ENCODE measurements at regions not wholly inside any gene's neighbourhood (a gene's known extent, or its start where the extent isn't known, plus 50 kb on each side); places are given as distances from the start of the nearest gene placed in this dataset.
"Not testable (repeated sequence)": the region's sequence is repeated elsewhere in the genome, so short reads cannot be mapped to it uniquely, and the experiment has no call there.

GRCh38 chr15:69660114-69660513 is 207.5 kb downstream of the RPLP1 start:
- peak; percentile 41 for DNase-seq

- DNase-seq = peak; percentile 41
These were observed 208.2 kb downstream of the RPLP1 start for GRCh38 chr15:69660658-69661405.

GRCh38 chr15:69661446-69661845 is 208.8 kb downstream of the RPLP1 start:
- no peak for DNase-seq

- DNase-seq = peak; percentile 46
These were observed 209.4 kb downstream of the RPLP1 start for GRCh38 chr15:69661871-69662644.

DNA sequence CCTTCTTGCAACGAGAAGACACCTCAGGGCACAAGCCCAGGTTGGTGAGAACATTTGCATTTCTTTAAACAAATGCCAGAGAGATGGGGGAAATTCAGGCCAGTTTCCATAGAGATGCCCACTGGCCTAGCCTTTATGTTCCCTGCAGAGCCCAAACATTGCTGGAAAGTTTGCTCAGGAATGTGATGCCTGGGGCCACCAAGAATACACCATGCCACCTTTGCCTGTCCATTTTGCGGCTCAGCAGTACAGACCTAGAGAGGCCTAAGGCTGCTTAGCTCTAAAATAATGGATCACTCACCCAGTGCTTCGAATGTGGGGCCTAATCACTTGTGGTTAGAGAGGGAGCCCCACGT is 210.0 kb downstream of the RPLP1 start:
- peak; percentile 41 for DNase-seq

DNA sequence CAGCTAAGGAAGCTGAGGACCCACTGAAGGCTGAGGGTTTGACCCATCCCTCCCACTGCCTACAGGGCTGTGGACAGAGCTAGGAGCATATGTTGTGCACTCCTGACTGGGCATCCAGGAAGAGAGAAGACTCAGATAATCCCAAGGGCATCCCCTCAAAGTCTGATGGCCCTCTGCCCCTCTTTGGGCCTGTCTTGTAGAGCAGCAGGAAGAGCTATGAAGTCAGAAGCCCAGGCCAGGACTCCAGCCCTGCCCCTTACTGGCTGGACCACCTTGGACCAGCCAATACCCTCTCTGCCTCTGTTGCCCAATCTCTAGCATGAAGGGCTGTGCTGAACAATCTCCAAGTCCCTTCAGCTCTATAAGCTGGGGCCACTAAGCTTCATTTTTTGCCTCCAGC is 210.8 kb downstream of the RPLP1 start:
- peak; percentile 50 for DNase-seq

DNA sequence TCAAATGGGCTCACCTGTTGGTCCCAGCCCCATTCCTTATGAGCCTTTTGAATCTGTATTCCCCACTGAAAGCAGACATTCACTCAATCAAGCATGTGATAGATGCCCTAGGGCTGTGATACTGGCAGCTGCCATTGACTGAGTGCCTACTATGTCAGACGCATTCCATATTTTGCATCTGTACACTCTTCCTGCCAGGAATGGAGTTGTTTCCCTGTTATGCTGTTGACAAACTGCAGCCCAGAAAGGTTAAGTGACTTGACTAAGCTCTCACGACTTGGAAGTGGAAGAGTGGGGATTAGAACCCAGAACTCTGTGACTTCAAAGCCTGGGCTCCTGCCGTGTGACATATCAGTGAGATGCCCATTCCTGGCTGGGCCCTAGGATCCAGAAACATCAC is 211.4 kb downstream of the RPLP1 start:
- peak; percentile 52 for DNase-seq

- DNase-seq = peak; percentile 40
These were observed 212.3 kb downstream of the RPLP1 start for GRCh38 chr15:69664572-69665571.

- no peak for DNase-seq
These were observed 213.1 kb downstream of the RPLP1 start for GRCh38 chr15:69665641-69666111.

DNA sequence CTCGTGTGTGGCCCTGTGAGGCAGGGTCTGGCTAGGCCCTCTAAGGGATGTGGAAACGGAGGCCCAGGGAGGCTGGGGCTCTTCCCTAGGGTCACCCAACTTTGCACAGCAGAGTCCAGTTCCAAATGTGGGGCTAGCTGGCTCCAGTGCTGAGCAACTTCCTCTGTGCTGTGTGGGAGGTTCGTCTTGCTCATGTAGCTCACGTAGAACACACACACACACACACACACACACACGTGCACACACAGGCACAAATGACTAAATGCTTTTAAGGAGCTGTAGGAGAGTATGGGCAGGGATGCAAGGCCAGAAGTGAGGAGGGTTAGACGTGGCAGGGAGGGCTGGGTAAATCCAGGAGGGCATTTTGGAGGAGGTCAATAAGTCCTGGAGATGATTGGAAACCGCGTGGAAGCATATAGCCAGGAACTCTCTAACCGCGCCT is 213.8 kb downstream of the RPLP1 start:
- DNase-seq = no peak

- no peak for DNase-seq
These were observed 214.5 kb downstream of the RPLP1 start for GRCh38 chr15:69666921-69667811.

DNA sequence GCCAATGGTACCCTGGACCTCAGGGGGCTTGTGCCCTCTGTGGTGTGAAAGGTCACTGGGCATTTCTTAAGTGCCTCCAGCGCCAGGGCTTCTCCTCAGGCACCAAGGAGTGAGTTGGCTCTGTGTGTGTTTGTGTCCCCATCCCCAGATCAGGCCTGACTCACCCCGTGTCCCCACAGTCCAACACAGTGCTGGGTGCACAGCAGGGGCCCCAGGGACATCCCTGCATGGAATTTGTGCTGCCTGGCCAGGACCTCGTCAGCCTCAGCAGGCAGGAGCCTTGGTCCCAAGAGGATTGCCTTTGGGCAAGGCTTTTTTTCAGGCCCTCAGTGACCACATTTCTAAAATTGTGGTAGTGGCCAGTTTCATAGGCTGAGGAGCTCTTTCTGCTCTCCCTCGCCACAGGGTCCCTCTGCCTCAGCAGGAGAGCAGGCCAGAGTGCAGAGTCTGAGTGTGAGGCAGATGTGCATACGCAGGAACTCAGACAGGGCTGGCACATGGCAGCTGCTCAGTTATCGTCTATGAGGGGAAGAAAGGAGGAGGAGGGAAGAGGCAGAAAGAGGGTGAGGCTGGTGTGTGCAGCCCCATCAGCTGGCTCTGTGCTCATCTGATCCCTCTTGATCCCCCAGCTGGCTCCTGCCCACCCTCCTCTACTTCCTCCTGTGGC is 215.6 kb downstream of the RPLP1 start:
- no peak for DNase-seq

GRCh38 chr15:69668963-69669362 is 216.3 kb downstream of the RPLP1 start:
- DNase-seq = peak; percentile 64

- no peak for DNase-seq
These were observed 216.8 kb downstream of the RPLP1 start for GRCh38 chr15:69669446-69669845.

DNA sequence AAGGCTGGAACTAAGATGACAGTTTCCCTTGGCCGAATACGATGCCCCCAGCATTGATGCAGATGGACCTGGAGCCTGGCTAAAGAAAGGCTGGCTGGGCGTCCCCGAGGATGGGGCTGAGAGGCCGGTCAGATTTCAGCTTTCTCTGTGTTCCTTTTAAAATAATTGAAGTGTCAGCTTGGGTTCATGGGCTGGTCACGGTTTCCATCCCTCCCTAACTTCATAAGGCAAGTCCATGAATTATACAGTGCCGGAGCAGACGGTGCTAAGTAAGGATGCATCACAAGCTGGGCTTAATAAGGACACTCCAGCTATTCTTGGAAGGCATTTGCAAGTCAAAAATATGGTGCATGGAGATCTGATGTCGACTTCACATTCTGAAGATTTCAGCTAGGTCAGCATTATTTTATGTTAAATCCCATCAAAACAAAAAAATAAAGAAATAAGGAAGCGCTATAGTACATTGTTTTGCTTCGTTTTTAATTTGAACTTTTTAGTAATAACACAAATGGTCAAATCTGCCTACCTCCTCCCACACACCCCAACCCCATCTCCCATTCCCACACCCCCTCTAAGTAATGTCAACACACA is 220.8 kb downstream of the RPLP1 start:
- DNase-seq = no peak

DNA sequence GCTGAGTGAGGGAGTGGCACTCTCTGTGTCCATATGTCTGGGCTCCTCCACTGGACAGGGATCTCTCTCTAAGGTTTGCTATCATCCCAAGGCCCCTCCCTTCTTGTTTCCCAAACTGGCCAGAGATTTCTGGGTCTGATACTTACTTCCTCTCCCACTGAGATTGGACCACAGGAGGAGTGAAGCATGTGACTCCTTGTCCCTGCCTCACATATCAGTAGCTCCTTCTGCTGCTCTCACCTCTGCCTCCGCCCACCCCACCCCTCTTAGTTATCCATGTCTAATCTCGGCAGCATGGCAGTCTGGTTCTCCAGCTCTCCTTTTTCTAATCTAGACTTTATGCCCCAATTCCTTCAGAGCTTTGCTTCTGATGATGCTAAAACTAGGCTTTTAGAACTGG is 223.1 kb downstream of the RPLP1 start:
- no peak for DNase-seq

DNA sequence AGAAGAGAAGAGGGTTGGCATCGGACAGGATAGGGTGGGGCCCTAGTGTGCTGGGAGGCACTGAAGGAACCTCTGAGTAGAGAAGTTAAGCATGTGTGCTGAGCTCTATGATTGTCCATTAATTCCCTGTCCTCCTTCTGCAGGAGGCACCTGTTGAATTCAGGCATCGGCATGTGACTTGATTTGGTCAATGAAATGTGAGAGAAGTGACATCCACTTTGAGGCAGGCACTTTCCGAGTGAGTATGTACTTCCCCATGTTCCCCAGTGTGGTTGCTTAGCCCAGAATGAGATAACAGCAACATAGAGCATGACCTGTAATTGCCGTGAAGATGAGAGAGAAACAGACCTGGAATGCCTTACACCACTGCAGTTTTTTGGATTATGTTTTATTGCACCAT is 224.8 kb downstream of the RPLP1 start:
- no peak for DNase-seq

DNA sequence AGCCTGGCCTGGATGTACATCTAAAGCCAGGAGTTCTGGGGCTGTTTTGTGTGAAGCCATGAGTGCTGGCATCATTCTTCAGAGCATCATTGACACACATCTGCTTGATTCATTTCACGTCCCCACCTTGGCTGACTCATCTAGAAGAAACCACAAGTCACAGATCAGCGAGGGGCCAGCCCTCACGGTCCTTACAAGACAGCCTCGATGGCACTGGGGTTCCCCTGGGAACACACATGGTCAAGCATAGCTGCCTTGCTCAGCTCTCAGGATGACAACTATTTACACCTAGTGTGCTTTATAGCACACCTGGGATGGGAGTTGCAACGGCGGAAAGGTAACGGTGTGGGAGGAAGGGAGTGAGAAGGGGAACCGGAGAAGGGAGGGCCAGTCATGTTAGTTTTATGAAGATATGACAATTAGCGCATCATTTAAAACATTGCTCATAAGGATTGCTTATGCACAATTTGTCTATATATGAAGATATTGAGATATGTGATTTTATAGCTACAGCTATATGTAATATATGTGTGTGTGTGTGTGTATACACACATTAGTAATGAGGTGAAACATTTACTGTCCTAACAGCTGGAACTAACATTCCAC is 227.1 kb downstream of the RPLP1 start:
- peak; percentile 73 for DNase-seq

- not testable (repeated sequence) for DNase-seq
These were observed 232.2 kb downstream of the RPLP1 start for GRCh38 chr15:69684823-69685222.
